SK-MEL-5 (cell line): ENCODE measurements at regions not wholly inside any gene's neighbourhood (a gene's known extent, or its start where the extent isn't known, plus 50 kb on each side); places are given as distances from the start of the nearest gene placed in this dataset.

ENCODE experiments used
- DNase-seq: peaks from one replicate; pipeline ENCODE4 v3.0.0-alpha.2; 2016; ENCODE audit warnings: low read depth, low spot score
- in situ Hi-C: cut with HindIII; loops from 2 replicates; pipeline ENCODE4 v1.10.0; 2016; ENCODE audit warnings: low sequenced_read_pairs, high pct_unique_total_duplicates, low pct_unique_long_range_greater_than_20kb

GRCh38 chr2:105468582-105469042 lies 69.8 kb upstream of the FHL2 start:
- no peak for DNase-seq
- in situ Hi-C loops, result no loop called here

DNA sequence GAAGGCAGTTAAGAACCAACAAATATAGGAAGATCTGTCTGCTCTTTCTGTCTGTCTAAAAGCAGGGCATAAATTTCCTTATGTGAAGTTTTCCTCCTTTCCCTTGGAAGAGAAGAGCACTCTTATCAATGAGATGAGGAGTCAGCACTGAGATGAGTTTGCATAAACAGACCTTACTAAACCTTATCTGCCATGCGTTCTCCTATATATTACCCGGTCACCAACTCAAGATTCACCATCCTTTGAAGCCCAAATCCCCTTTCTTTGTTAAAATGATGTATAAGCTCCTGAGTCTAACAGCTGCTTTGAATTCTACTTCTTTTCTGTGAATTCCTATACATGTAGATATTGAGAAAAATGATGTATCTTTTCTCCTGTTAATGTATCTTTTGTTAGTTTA lies 65.5 kb upstream of the FHL2 start:
- DNase-seq, result no peak
- in situ Hi-C loops, result no loop called here

GRCh38 chr2:105460048-105460732 lies 61.3 kb upstream of the FHL2 start:
- in situ Hi-C loops, result no loop called here
- DNase-seq, result no peak

DNA sequence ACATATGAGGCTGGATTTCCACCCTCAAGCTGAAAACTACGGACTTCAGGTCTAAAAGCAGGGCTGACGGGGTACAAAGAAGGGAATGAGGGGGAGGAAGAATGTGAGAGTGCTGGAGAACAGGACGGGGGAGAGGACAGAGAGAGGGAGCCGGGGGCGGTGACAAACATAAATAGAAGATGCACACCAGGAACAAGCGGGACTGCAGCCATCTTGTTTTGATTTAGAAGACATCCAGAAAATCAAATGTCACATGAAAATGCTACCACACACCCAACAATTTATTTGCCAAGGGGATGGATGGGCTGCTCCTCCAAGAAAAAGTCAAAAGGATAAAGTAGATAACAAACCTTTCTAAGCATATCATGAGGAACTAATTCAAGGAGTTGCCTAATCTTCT lies 59.2 kb upstream of the FHL2 start:
- in situ Hi-C loops, result no loop called here

GRCh38 chr2:105455488-105456003 lies 56.7 kb upstream of the FHL2 start:
- no peak for DNase-seq
- in situ Hi-C loops, result no loop called here

More for the DNA sequence above, 59.2 kb upstream of the FHL2 start:
- no peak for DNase-seq

DNA sequence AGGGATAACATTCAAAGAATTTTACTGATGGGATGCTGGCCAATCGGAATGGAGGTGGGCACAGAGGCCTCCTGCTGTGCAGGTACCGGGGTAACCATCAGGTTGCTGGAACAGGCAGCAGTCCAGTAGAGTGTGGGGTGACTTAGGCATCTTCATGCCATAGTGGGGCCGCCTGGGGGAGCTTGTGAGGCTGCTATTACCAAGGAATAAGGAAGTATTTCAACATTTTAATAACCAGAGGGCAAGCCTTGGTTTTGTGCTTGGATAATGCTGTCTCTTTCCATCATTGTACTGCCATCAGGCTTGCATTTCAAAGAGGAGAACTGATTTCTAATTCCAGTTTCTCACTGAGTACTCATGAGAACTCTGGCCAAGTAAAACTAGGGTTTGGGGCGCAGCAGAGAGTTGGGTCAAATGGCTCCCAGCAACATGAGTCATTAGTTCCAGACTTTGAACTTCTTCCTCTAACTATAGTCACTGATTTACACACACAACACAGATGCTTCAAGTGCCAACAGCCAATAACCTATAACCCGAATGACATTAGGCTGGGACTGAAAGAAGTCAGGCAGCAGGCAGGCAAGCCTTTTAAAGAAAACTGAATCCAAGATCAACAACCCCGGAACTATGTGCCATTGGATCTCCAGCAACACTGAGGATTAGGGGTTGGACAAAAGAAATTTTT lies 56.1 kb upstream of the FHL2 start:
- in situ Hi-C loops, result no loop called here
- peak; percentile 49 for DNase-seq

DNA sequence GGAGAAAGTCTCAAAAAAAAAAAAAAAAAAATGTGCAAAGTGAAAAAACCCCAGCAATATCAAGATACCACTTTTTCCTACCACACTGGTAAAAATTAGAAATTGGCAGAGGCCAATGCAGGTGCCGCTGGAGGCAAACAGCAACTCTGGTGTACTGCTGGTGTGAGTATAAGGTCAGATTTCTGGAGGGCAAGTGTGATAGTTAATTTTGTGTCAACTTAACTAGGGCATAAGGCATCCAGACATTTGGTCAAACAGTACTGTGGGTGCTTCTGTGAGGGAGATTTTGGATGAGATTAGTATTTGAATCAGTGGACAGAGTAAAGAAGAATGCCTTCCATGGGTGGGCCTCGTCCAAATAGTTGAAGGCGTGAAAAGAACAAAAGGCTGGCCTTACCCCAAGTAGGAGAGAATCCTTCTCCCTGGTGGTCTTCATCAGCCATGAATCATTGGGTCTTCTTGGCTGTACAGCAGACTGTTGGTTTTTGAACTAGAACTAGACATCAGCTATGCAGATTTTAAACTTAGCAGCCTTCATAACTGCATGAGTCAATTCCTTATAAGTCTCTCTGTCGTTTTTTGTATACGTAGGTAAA lies 52.8 kb upstream of the FHL2 start:
- DNase-seq, result no peak
- in situ Hi-C loops, result no loop called here

DNA sequence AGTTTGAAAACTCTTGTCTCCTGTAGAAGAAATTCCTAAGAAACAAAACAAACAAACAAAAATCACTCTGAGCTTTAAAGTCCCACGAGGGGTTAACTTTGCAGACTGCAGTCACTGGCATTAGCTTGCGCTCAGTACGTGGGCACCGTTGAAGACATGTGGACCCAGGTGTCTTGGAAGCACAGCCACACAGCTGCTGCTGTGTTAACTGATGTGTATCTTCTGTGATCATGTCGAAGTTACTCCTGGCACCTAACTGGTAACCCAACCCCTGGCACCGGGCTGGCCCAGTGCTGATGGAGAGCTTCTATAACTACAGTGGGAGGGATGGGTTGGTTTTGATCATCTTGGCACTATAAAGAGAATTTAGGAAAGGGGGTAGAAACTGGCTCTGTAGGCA lies 51.6 kb upstream of the FHL2 start:
- no peak for DNase-seq
- in situ Hi-C loops, result no loop called here

DNA sequence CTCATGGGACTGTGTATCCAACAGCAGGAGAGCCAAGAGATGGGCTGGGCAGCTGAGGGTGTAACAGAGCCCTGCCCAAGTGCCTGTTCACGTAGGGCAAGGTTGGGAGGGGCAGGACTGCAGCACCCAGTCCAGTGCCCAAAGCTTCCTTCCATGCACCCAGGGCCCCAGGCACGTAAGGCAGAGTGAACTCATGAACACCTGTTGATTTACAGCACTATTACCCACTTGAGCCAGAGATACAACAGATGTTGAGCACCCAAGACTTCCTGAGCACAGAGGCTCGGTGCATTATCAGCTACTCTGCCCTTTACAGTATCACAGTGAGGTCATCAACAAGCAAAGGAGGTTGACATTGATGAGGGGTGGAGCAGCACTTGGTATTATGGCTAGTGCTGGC lies 50.2 kb upstream of the FHL2 start:
- no peak for DNase-seq
- in situ Hi-C loops, result no loop called here
